ENCODE measurements at regions not wholly inside any gene's neighbourhood (a gene's known extent, or its start where the extent isn't known, plus 50 kb on each side); places are given as distances from the start of the nearest gene placed in this dataset.
"Not testable (repeated sequence)": the region's sequence is repeated elsewhere in the genome, so short reads cannot be mapped to it uniquely, and the experiment has no call there.

DNA sequence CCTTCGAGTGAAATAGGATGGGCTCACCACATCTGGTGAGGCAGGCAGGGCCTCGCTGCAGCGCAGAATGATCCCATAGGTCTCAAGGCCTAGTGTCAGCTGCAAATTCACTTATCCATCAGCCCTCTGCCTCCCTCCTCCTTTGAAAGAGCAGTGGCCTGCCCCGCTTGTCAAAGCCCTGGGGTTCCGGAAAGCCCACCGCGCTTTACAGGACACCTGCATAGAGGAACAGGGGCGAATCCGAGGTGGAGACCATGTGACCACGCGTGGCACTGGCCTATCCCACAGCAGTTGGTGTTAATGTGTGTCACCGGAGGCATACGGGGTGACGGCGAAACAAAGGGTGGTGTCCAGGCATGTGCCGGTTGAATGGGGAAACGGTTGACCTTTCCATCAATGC is 104.7 kb upstream of the FOXD4L5 start:
- BruUV-seq (replicated peaks); CTCF ChIA-PET; intact Hi-C loops (cut with micrococcal nuclease); DNase-seq (ENCODE audit: unreplicated experiment); POLR2A ChIA-PET; H3K4me1 Mint-ChIP-seq (ENCODE audit: insufficient read depth, unreplicated experiment); H3K4me3 Mint-ChIP-seq (ENCODE audit: unreplicated experiment); H3K36me3 Mint-ChIP-seq (ENCODE audit: insufficient read depth, unreplicated experiment); H3K27me3 Mint-ChIP-seq (ENCODE audit: insufficient read depth, unreplicated experiment); H3K27ac Mint-ChIP-seq (ENCODE audit: low read depth, unreplicated experiment): not testable (repeated sequence)
- peaks cover 12% of the 10 kb centered on the region for H3K9me3 Mint-ChIP-seq (ENCODE audit: unreplicated experiment)

DNA sequence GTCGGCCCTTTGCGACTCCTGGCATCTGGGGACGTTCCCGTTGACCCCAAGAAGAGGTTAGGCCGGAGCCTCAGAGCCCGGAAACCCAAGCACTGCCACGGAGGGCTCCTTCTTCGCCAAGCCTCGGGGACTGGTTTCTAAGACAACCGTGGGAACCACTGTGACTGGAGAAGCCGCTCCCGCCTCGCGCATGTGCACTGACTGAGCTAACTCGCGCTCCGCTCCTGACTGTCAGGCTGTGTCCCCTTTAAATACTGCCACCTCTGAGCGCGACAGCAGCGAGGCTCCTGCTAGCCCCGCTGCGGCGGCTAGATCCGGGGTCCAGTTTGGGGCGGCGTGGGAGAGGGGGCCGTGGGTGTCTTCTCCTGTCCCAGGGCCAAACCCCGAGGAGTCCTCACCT is 104.2 kb upstream of the FOXD4L5 start:
- DNase-seq (ENCODE audit: unreplicated experiment); BruUV-seq (replicated peaks); H3K4me1 Mint-ChIP-seq (ENCODE audit: insufficient read depth, unreplicated experiment); H3K4me3 Mint-ChIP-seq (ENCODE audit: unreplicated experiment); H3K27me3 Mint-ChIP-seq (ENCODE audit: insufficient read depth, unreplicated experiment); H3K27ac Mint-ChIP-seq (ENCODE audit: low read depth, unreplicated experiment); CTCF ChIA-PET; intact Hi-C loops (cut with micrococcal nuclease); POLR2A ChIA-PET; H3K36me3 Mint-ChIP-seq (ENCODE audit: insufficient read depth, unreplicated experiment): not testable (repeated sequence)
- H3K9me3 Mint-ChIP-seq (ENCODE audit: unreplicated experiment), result peaks cover 12% of the 10 kb centered on the region

DNA sequence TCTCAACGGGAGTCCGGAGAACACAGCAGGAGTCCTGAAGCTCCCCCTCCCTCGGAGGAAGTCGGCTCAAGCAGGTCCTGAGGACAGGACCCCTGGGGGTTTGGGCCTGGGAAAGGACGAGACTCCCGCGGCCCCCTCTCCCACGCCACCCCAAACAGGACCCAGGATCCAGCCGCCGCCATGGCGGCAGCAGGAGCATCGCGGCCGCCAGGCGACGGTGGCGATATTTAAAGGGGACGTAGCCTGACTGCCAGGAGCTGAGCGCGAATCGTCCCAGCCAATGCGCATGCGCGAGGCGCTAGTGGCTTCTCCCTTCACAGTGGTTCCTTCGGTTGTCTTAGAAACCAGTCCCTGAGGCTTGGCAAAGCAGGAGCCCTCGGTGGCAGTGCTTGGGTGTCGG is 101.7 kb upstream of the FOXD4L5 start:
- DNase-seq (ENCODE audit: unreplicated experiment), result peak; percentile 27
- CTCF ChIA-PET; H3K36me3 Mint-ChIP-seq (ENCODE audit: insufficient read depth, unreplicated experiment); BruUV-seq (replicated peaks); H3K27me3 Mint-ChIP-seq (ENCODE audit: insufficient read depth, unreplicated experiment); H3K27ac Mint-ChIP-seq (ENCODE audit: low read depth, unreplicated experiment); POLR2A ChIA-PET; intact Hi-C loops (cut with micrococcal nuclease); H3K4me1 Mint-ChIP-seq (ENCODE audit: insufficient read depth, unreplicated experiment): not testable (repeated sequence)
- H3K9me3 Mint-ChIP-seq (ENCODE audit: unreplicated experiment), result peaks cover 19% of the 10 kb centered on the region
- H3K4me3 Mint-ChIP-seq (ENCODE audit: unreplicated experiment), result peak overlapping the region; percentile 49

DNA sequence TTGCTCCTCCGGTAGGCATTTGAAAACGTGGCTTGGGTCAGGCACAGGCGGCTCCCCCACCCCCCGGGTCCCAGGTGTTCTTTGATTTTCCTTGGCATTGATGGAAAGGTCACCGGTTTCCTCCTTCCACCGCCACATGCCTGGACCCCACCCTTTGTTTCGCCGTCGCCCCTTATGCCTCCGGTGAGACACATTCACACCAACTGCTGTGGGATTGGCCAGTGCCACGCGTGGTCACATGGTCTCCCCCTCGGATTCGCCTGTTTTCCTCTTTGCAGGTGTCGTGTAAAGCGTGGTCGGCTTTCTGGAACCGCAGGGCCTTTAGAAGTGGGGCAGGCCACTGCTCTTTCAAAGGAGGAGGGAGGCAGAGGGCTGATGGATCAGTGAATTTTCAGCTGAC is 101.2 kb upstream of the FOXD4L5 start:
- BruUV-seq (replicated peaks); H3K27me3 Mint-ChIP-seq (ENCODE audit: insufficient read depth, unreplicated experiment); CTCF ChIA-PET; H3K4me1 Mint-ChIP-seq (ENCODE audit: insufficient read depth, unreplicated experiment); H3K27ac Mint-ChIP-seq (ENCODE audit: low read depth, unreplicated experiment); DNase-seq (ENCODE audit: unreplicated experiment); intact Hi-C loops (cut with micrococcal nuclease); POLR2A ChIA-PET; H3K36me3 Mint-ChIP-seq (ENCODE audit: insufficient read depth, unreplicated experiment): not testable (repeated sequence)
- Mint-ChIP-seq H3K4me3 (ENCODE audit: unreplicated experiment) (peak overlapping the region; percentile 49), H3K9me3 (ENCODE audit: unreplicated experiment) (peaks cover 17% of the 10 kb centered on the region)

DNA sequence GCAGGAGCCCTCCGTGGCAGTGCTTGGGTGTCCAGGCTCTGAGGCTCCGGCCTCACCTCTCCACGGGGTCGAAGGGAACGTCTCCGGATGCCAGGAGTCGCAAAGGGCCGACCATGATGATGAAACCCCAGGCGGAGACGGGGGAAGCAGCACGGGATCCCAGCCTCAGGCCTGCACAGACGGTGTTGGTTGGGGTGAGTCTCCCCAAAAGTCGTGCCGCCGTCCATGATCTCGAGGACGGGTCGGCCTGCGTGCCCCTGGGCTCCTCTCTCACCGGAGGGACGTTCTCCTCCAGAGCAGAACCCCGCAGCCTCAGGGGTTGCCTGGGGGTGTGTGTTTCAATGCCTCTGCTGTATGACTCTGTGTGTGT is 100.6 kb upstream of the FOXD4L5 start:
- H3K27me3 Mint-ChIP-seq (ENCODE audit: insufficient read depth, unreplicated experiment); DNase-seq (ENCODE audit: unreplicated experiment); BruUV-seq (replicated peaks); POLR2A ChIA-PET; H3K4me3 Mint-ChIP-seq (ENCODE audit: unreplicated experiment); H3K4me1 Mint-ChIP-seq (ENCODE audit: insufficient read depth, unreplicated experiment); intact Hi-C loops (cut with micrococcal nuclease); H3K36me3 Mint-ChIP-seq (ENCODE audit: insufficient read depth, unreplicated experiment); CTCF ChIA-PET; H3K27ac Mint-ChIP-seq (ENCODE audit: low read depth, unreplicated experiment): not testable (repeated sequence)
- H3K9me3 Mint-ChIP-seq (ENCODE audit: unreplicated experiment), result peaks cover 12% of the 10 kb centered on the region

DNA sequence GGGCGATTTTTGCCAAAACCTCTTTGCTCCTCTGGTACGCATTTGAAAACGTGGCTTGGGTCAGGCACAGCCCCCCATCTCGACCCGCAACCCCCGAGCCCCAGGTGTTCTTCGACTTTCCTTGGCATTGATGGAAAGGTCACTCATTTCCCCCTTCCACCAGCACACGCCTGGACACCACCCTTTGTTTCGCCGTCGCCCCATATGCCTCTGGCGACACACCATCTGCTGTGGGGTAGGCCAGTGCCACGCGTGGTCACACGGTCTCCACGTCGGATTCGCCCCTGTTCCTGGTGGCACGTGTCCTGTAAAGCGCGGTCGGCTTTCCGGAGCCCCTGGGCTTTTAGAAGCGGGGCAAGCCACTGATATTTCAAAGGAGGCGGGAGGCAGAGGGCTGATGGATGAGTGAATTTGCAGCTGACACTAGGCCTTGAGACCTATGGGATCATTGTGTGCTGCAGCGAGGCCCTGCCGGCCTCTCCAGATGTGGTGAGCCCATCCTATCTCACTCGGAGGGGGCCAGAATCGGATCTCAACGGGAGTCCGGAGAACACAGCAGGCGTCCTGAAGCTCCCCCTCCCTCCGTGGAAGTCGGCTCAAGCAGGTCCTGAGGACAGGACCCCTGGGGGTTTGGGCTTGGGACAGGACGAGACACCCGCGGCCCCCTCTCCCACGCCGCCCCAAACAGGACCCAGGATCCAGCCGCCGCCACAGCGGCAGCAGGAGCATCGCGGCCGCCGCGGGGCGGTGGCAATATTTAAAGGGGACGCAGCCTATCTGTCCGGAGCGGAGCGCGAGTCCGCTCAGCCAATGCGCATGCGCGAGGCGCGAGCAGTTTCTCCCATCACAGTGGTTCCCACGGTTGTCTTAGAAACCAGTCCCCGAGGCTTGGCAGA is 100.0 kb upstream of the FOXD4L5 start:
- POLR2A ChIA-PET; intact Hi-C loops (cut with micrococcal nuclease); BruUV-seq (replicated peaks); CTCF ChIA-PET; H3K4me1 Mint-ChIP-seq (ENCODE audit: insufficient read depth, unreplicated experiment); H3K4me3 Mint-ChIP-seq (ENCODE audit: unreplicated experiment); H3K27me3 Mint-ChIP-seq (ENCODE audit: insufficient read depth, unreplicated experiment); H3K27ac Mint-ChIP-seq (ENCODE audit: low read depth, unreplicated experiment); DNase-seq (ENCODE audit: unreplicated experiment); H3K36me3 Mint-ChIP-seq (ENCODE audit: insufficient read depth, unreplicated experiment): not testable (repeated sequence)
- peaks cover 12% of the 10 kb centered on the region for H3K9me3 Mint-ChIP-seq (ENCODE audit: unreplicated experiment)

DNA sequence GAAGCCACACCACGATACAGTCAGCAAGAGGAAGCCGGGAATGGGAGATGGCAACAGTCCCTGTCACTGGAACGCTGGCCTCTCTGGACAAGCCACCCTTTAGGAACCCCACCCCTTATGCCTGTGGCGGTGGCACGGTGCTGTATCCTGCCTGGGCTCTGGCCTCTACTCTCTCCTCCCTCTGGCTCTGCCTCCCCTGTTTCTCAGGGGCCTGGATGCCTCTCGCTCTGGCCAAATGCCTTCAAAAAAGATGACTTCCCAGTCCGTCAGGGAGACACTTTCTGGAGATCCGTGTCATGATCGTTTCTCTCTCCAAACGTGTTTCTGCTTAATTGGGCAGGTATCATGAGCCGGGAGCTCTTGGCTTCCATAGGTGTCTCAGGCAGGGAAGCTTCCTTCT is 99.1 kb upstream of the FOXD4L5 start:
- H3K4me3 Mint-ChIP-seq (ENCODE audit: unreplicated experiment); H3K27ac Mint-ChIP-seq (ENCODE audit: low read depth, unreplicated experiment); H3K36me3 Mint-ChIP-seq (ENCODE audit: insufficient read depth, unreplicated experiment); BruUV-seq (replicated peaks); intact Hi-C loops (cut with micrococcal nuclease); CTCF ChIA-PET; H3K4me1 Mint-ChIP-seq (ENCODE audit: insufficient read depth, unreplicated experiment); POLR2A ChIA-PET; H3K27me3 Mint-ChIP-seq (ENCODE audit: insufficient read depth, unreplicated experiment); DNase-seq (ENCODE audit: unreplicated experiment): not testable (repeated sequence)
- peaks cover 12% of the 10 kb centered on the region for H3K9me3 Mint-ChIP-seq (ENCODE audit: unreplicated experiment)

DNA sequence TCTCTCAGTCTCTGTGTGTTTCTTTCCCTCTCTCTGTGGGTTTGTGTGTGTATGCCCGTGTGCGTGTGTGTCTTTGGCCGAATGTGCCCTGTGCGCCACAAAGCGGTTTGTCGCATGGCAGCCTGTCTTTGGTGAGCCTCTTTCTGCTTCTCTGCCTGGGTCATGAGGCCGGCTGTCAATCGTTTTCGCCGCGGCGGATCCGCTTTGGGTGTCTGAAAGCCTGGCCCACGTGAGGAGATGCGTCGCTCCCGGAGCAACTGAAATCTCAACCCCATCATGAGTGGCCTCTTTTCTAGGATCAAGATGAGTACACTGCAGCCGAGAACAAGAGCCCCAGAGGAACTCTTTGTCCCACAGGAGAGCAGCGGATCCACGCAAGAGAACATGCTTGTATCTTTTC is 98.6 kb upstream of the FOXD4L5 start:
- H3K9me3 Mint-ChIP-seq (ENCODE audit: unreplicated experiment), result peaks cover 12% of the 10 kb centered on the region
- DNase-seq (ENCODE audit: unreplicated experiment); H3K27ac Mint-ChIP-seq (ENCODE audit: low read depth, unreplicated experiment); intact Hi-C loops (cut with micrococcal nuclease); H3K36me3 Mint-ChIP-seq (ENCODE audit: insufficient read depth, unreplicated experiment); CTCF ChIA-PET; POLR2A ChIA-PET; H3K27me3 Mint-ChIP-seq (ENCODE audit: insufficient read depth, unreplicated experiment); H3K4me3 Mint-ChIP-seq (ENCODE audit: unreplicated experiment); BruUV-seq (replicated peaks); H3K4me1 Mint-ChIP-seq (ENCODE audit: insufficient read depth, unreplicated experiment): not testable (repeated sequence)

DNA sequence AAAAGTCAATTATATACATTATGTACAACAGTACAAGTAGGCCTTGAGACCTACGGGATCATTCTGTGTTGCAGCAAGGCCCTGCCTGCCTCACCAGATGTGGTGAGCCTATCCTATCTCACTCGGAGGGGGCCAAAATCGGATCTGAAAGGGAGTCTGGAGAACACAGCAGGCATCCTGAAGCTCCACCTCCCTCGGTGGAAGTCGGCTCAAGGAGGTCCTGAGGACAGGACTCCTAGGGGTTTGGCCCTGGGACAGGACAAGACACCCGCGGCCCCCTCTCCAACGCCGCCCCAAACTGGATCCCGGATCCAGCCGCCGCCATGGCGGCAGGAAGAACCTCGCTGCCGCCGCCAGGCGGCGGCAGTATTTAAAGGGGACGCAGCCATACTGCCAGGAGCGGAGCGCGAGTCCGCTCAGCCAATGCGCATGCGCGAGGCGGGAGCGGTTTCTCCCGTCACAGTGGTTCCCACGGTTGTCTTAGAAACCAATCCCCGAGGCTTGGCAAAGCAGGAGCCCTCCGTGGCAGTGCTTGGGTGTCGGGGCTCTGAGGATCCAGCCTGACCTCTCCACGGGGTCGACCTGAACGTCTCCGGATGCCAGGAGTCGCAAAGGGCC is 97.8 kb upstream of the FOXD4L5 start:
- POLR2A ChIA-PET; BruUV-seq (replicated peaks); H3K4me1 Mint-ChIP-seq (ENCODE audit: insufficient read depth, unreplicated experiment); H3K4me3 Mint-ChIP-seq (ENCODE audit: unreplicated experiment); CTCF ChIA-PET; intact Hi-C loops (cut with micrococcal nuclease); H3K27ac Mint-ChIP-seq (ENCODE audit: low read depth, unreplicated experiment); H3K36me3 Mint-ChIP-seq (ENCODE audit: insufficient read depth, unreplicated experiment); H3K27me3 Mint-ChIP-seq (ENCODE audit: insufficient read depth, unreplicated experiment); DNase-seq (ENCODE audit: unreplicated experiment): not testable (repeated sequence)
- peaks cover 12% of the 10 kb centered on the region for H3K9me3 Mint-ChIP-seq (ENCODE audit: unreplicated experiment)

Measured in MCF 10A (cell line).